ENCODE measurements at regions not wholly inside any gene's neighbourhood (a gene's known extent, or its start where the extent isn't known, plus 50 kb on each side); places are given as distances from the start of the nearest gene placed in this dataset.
"Not testable (repeated sequence)": the region's sequence is repeated elsewhere in the genome, so short reads cannot be mapped to it uniquely, and the experiment has no call there.

DNA sequence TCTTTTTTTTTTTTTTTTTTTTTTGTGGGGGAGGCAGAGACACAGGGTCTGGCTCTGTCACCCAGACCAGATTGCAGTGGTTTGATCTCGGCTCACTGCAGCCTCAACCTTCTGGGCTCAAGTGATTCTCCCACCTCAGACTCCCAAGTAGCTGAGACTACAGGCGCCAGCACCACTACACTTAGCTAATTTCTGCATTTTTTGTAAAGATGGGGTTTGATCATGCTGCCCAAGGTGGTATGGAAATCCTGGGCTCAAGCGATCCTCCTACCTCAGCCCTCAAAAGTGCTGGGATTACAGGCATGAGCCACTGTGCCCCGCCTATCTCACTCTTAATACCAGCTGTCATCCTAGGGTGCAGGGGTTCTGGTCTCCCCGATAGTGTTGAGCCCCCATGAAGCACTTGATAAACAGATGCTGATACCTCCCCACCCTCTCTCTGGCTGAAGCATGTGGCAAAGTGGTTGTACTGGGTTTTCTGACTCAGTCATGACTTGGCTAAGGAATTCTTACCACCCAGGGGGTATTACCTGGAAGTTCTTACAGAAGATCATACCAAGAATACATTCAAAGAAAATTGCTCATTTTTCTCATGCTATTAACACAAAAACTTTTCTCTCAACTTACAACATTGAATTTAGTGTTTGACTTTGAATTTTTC is 110.2 kb upstream of the DAPK1 start:
- H3K9me3 ChIP-seq (ENCODE audit: control insufficient read depth, low read depth, low read length), result no peaks in the 10 kb centered on the region
- H3K79me1 ChIP-seq (ENCODE audit: insufficient read depth, low read depth, low read length, poor library complexity, severe bottlenecking), result no peaks in the 10 kb centered on the region
- no peaks in the 10 kb centered on the region for H3K23me2 ChIP-seq (ENCODE audit: insufficient read length, low read depth, low read length, poor library complexity, severe bottlenecking)
- no peak overlapping the region for H4K91ac ChIP-seq (ENCODE audit: insufficient read length, low read depth, low read length)
- no peak overlapping the region for H2BK12ac ChIP-seq (ENCODE audit: insufficient read length, low read depth, low read length)
- DNase-seq, result no peak
- H3K27ac ChIP-seq (ENCODE audit: insufficient read length, low read depth, low read length), result no peak overlapping the region
- Mint-ChIP-seq H3K27me3 (ENCODE audit: low read depth) (no peaks in the 10 kb centered on the region), H3K9me3 (no peaks in the 10 kb centered on the region), H3K36me3 (ENCODE audit: insufficient read depth in 1 of 3, low read depth in 3 of 3) (no peaks in the 10 kb centered on the region; a peak in 1 of 7 replicates), H3K27ac (no peak overlapping the region; a peak in 1 of 7 replicates), H3K4me1 (peaks cover 18 to 24% of the 10 kb centered on the region in 2 experiments), H3K4me3 (no peak overlapping the region)
- H3K18ac ChIP-seq (ENCODE audit: insufficient read length, low read depth, low read length), result no peak overlapping the region
- no peak overlapping the region for H4K8ac ChIP-seq (replicated peaks; ENCODE audit: insufficient read length, low read depth, low read length)
- no CpG with 5 or more reads among the region's 5 CpGs for WGBS (ENCODE audit: extremely low coverage, insufficient read length, low lambda C conversion rate)
- no peak overlapping the region for H2BK5ac ChIP-seq (ENCODE audit: insufficient read length, low read length)
- H3K79me2 ChIP-seq (ENCODE audit: insufficient read depth, low read length), result no peaks in the 10 kb centered on the region
- H3K14ac ChIP-seq (ENCODE audit: insufficient read depth, low read length), result no peak overlapping the region
- no peak overlapping the region for H3K4me2 ChIP-seq (ENCODE audit: insufficient read depth, insufficient read length, low read length)
- H3K56ac ChIP-seq (ENCODE audit: insufficient read length, low read depth, low read length), result no peak overlapping the region
- no peak overlapping the region for H2BK15ac ChIP-seq (ENCODE audit: low read depth, low read length)
- no peaks in the 10 kb centered on the region for H3K27me3 ChIP-seq (ENCODE audit: insufficient read depth, low read length)
- no peaks in the 10 kb centered on the region for H4K20me1 ChIP-seq (ENCODE audit: control insufficient read depth, insufficient read depth, insufficient read length)
- H4K5ac ChIP-seq (ENCODE audit: insufficient read length, low read depth, low read length), result no peak overlapping the region
- no peak overlapping the region for H3T11ph ChIP-seq (ENCODE audit: low read length)
- TF ChIP-seq, protein P1, sequence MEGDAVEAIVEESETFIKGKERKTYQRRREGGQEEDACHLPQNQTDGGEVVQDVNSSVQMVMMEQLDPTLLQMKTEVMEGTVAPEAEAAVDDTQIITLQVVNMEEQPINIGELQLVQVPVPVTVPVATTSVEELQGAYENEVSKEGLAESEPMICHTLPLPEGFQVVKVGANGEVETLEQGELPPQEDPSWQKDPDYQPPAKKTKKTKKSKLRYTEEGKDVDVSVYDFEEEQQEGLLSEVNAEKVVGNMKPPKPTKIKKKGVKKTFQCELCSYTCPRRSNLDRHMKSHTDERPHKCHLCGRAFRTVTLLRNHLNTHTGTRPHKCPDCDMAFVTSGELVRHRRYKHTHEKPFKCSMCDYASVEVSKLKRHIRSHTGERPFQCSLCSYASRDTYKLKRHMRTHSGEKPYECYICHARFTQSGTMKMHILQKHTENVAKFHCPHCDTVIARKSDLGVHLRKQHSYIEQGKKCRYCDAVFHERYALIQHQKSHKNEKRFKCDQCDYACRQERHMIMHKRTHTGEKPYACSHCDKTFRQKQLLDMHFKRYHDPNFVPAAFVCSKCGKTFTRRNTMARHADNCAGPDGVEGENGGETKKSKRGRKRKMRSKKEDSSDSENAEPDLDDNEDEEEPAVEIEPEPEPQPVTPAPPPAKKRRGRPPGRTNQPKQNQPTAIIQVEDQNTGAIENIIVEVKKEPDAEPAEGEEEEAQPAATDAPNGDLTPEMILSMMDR (conservative IDR thresholded peaks at IDR 0.05), result no peak
- no peak overlapping the region for H2BK20ac ChIP-seq (ENCODE audit: low read depth, low read length, poor library complexity, severe bottlenecking)
- no peak overlapping the region for H3K4ac ChIP-seq (ENCODE audit: low read depth, low read length)
- peaks cover 3% of the 10 kb centered on the region; the same call in 1 of the 2 replicates for H3K4me1 ChIP-seq (ENCODE audit: insufficient read depth, low read length)
- H3K9ac ChIP-seq (ENCODE audit: extremely low read depth, insufficient read length, low read length), result no peak overlapping the region
- H2BK120ac ChIP-seq (ENCODE audit: low read depth, low read length, poor library complexity, severe bottlenecking), result no peak overlapping the region
- no peak overlapping the region for H2AK5ac ChIP-seq (ENCODE audit: insufficient read length, low read length)
- no peak overlapping the region for H3K23ac ChIP-seq (ENCODE audit: insufficient read length, low read depth, low read length)
- no peak overlapping the region for H2AFZ ChIP-seq (ENCODE audit: low read length)

DNA sequence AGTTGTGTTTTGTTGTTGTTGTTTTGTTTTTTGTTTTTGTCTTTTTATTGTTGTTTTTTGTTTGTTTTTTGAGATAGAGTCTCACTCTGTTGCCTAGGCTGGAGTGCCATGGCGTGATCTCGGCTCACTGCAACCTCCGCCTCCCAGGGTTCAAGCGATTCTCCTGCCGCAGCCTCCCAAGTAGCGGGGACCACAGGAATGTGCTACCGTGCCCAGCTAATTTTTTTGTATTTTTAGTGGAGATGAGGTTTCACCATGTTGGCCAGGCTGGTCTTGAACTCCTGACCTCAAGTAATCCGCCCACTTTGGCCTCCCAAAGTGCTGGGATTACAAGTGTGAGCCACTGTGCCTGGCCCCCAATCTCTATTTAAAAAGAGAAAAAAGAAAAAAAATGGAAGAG is 109.0 kb upstream of the DAPK1 start:
- DNase-seq; H2BK20ac ChIP-seq (ENCODE audit: low read depth, low read length, poor library complexity, severe bottlenecking); H4K91ac ChIP-seq (ENCODE audit: insufficient read length, low read depth, low read length): not testable (repeated sequence)

More for the DNA sequence above, 109.0 kb upstream of the DAPK1 start:
- not testable (repeated sequence) for H3K27me3 Mint-ChIP-seq (ENCODE audit: low read depth); H3K4me1 ChIP-seq (ENCODE audit: insufficient read depth, low read length); H3K79me1 ChIP-seq (ENCODE audit: insufficient read depth, low read depth, low read length, poor library complexity, severe bottlenecking); H3K9ac ChIP-seq (ENCODE audit: extremely low read depth, insufficient read length, low read length); H3K27ac Mint-ChIP-seq; H2AK5ac ChIP-seq (ENCODE audit: insufficient read length, low read length); H3K79me2 ChIP-seq (ENCODE audit: insufficient read depth, low read length); H3T11ph ChIP-seq (ENCODE audit: low read length); H4K5ac ChIP-seq (ENCODE audit: insufficient read length, low read depth, low read length); H3K4ac ChIP-seq (ENCODE audit: low read depth, low read length); H2AFZ ChIP-seq (ENCODE audit: low read length); H3K4me2 ChIP-seq (ENCODE audit: insufficient read depth, insufficient read length, low read length); H3K23ac ChIP-seq (ENCODE audit: insufficient read length, low read depth, low read length); H2BK5ac ChIP-seq (ENCODE audit: insufficient read length, low read length); H3K9me3 Mint-ChIP-seq; H3K9me3 ChIP-seq (ENCODE audit: control insufficient read depth, low read depth, low read length); H3K27ac ChIP-seq (ENCODE audit: insufficient read length, low read depth, low read length); H3K4me3 Mint-ChIP-seq; H3K56ac ChIP-seq (ENCODE audit: insufficient read length, low read depth, low read length); H3K23me2 ChIP-seq (ENCODE audit: insufficient read length, low read depth, low read length, poor library complexity, severe bottlenecking); H4K8ac ChIP-seq (replicated peaks; ENCODE audit: insufficient read length, low read depth, low read length); H2BK12ac ChIP-seq (ENCODE audit: insufficient read length, low read depth, low read length); H2BK120ac ChIP-seq (ENCODE audit: low read depth, low read length, poor library complexity, severe bottlenecking); H2BK15ac ChIP-seq (ENCODE audit: low read depth, low read length); H3K36me3 Mint-ChIP-seq (ENCODE audit: insufficient read depth in 1 of 3, low read depth in 3 of 3); H3K14ac ChIP-seq (ENCODE audit: insufficient read depth, low read length); H4K20me1 ChIP-seq (ENCODE audit: control insufficient read depth, insufficient read depth, insufficient read length); H3K27me3 ChIP-seq (ENCODE audit: insufficient read depth, low read length); H3K18ac ChIP-seq (ENCODE audit: insufficient read length, low read depth, low read length)
- WGBS (ENCODE audit: extremely low coverage, insufficient read length, low lambda C conversion rate), result no CpG with 5 or more reads among the region's 8 CpGs
- H3K4me1 Mint-ChIP-seq, result peaks cover 27 to 33% of the 10 kb centered on the region in 2 experiments
